GM18517 (cell line): ENCODE measurements at regions not wholly inside any gene's neighbourhood (a gene's known extent, or its start where the extent isn't known, plus 50 kb on each side); places are given as distances from the start of the nearest gene placed in this dataset.
"Not testable (repeated sequence)": the region's sequence is repeated elsewhere in the genome, so short reads cannot be mapped to it uniquely, and the experiment has no call there.

Experiments
- ATAC-seq: cut with Tn5 transposase; IDR thresholded peaks from one replicate; pipeline ENCODE4 v1.9.1; 2021; ENCODE audit warnings: mild to moderate bottlenecking, moderate library complexity; ENCODE audit not compliant: unreplicated experiment

GRCh38 chr1:239125027-239125426 lies 261.3 kb upstream of the CHRM3 start:
- no peak for ATAC-seq

GRCh38 chr1:239123260-239123659 lies 263.1 kb upstream of the CHRM3 start:
- no peak for ATAC-seq

GRCh38 chr1:239112101-239112935 lies 274.1 kb upstream of the CHRM3 start:
- ATAC-seq: no peak

GRCh38 chr1:239107676-239108075 lies 278.7 kb upstream of the CHRM3 start:
- ATAC-seq: no peak

GRCh38 chr1:239106689-239107088 lies 279.7 kb upstream of the CHRM3 start:
- not testable (repeated sequence) for ATAC-seq

GRCh38 chr1:239098400-239099037 lies 287.8 kb upstream of the CHRM3 start:
- ATAC-seq: no peak

GRCh38 chr1:239091537-239091936 lies 294.8 kb upstream of the CHRM3 start:
- ATAC-seq: no peak

GRCh38 chr1:239084459-239085080 lies 301.8 kb upstream of the CHRM3 start:
- ATAC-seq: no peak

- not testable (repeated sequence) for ATAC-seq
Measured at GRCh38 chr1:239081947-239082346, 304.4 kb upstream of the CHRM3 start.

- ATAC-seq: no peak
Measured at GRCh38 chr1:239067480-239067879, 318.9 kb upstream of the CHRM3 start.

GRCh38 chr1:239067058-239067457 lies 319.3 kb upstream of the CHRM3 start:
- no peak for ATAC-seq

GRCh38 chr1:239061770-239062169 lies 324.6 kb upstream of the CHRM3 start:
- no peak for ATAC-seq

GRCh38 chr1:239058190-239058589 lies 328.2 kb upstream of the CHRM3 start:
- no peak for ATAC-seq

GRCh38 chr1:239056940-239057339 lies 329.4 kb upstream of the CHRM3 start:
- ATAC-seq: no peak

GRCh38 chr1:239053279-239053678 lies 333.1 kb upstream of the CHRM3 start:
- no peak for ATAC-seq

GRCh38 chr1:239049571-239049970 lies 336.8 kb upstream of the CHRM3 start:
- ATAC-seq: no peak

GRCh38 chr1:239044829-239045228 lies 341.5 kb upstream of the CHRM3 start:
- no peak for ATAC-seq

- no peak for ATAC-seq
Measured at GRCh38 chr1:239040523-239040922, 345.8 kb upstream of the CHRM3 start.

GRCh38 chr1:239031310-239031709 lies 355.1 kb upstream of the CHRM3 start:
- ATAC-seq: no peak

GRCh38 chr1:239025997-239026694 lies 360.2 kb upstream of the CHRM3 start:
- ATAC-seq: no peak

- ATAC-seq: no peak
Measured at GRCh38 chr1:239025223-239025622, 361.1 kb upstream of the CHRM3 start.
